Epithelial cell of proximal tubule (primary cell): ENCODE measurements at regions not wholly inside any gene's neighbourhood (a gene's known extent, or its start where the extent isn't known, plus 50 kb on each side); places are given as distances from the start of the nearest gene placed in this dataset.

Experiments
- DNase-seq: peaks from one replicate; pipeline ENCODE4 v3.0.0-alpha.2; 2011; ENCODE audit warnings: low read depth
- H3K4me3 ChIP-seq: 2 replicates; pipeline ENCODE4 v1.5.1; 2011; ENCODE audit warnings: low read depth, mild to moderate bottlenecking, low read length
- TF ChIP-seq, protein P1 (sequence below): conservative IDR thresholded peaks from 2 replicates; pipeline ENCODE4 v1.5.1; 2012; ENCODE audit warnings: low read depth, mild to moderate bottlenecking, low read length

DNA sequence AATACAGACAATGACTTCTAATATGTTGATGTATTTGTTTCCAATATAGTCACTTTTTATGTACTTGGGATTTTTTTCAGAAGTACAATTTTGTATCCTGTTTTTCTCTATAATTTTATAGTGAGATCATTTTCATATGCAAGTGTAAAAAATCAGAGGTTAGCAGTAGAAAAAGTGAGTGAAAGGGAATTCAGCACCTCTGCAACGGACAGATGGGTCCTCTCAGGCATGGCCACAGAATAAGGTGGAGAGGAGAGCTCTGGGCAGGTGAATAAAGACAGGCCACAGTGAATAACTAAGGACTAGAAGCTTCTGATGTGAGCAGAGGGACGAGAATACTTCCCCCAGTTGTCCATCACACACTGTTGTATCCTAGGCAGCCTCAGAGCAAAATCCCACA lies 210.1 kb upstream of the CNR1 start:
- TF ChIP-seq, protein P1, sequence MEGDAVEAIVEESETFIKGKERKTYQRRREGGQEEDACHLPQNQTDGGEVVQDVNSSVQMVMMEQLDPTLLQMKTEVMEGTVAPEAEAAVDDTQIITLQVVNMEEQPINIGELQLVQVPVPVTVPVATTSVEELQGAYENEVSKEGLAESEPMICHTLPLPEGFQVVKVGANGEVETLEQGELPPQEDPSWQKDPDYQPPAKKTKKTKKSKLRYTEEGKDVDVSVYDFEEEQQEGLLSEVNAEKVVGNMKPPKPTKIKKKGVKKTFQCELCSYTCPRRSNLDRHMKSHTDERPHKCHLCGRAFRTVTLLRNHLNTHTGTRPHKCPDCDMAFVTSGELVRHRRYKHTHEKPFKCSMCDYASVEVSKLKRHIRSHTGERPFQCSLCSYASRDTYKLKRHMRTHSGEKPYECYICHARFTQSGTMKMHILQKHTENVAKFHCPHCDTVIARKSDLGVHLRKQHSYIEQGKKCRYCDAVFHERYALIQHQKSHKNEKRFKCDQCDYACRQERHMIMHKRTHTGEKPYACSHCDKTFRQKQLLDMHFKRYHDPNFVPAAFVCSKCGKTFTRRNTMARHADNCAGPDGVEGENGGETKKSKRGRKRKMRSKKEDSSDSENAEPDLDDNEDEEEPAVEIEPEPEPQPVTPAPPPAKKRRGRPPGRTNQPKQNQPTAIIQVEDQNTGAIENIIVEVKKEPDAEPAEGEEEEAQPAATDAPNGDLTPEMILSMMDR, result no peak
- no peak for DNase-seq
- no peak overlapping the region for H3K4me3 ChIP-seq

DNA sequence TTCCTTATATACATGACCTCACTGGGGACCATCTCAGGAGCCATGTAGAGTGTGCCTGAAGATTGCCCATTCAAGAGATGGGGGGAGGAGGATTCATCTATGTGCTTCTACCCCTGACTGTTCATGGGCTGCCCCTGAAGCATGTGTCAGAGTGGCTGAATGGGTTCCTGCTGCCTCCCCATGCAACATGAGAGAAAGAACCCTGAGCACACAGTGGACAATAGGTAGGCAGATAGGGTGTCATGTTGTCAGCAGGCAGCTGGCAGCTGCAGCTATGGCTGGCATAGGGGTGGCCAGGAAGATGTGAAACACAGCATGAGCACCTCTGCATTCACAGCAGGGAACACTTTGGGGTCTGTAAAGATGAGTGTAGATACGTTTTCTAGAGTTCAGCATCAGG lies 208.4 kb upstream of the CNR1 start:
- TF ChIP-seq, protein P1, result no peak
- DNase-seq, result no peak

DNA sequence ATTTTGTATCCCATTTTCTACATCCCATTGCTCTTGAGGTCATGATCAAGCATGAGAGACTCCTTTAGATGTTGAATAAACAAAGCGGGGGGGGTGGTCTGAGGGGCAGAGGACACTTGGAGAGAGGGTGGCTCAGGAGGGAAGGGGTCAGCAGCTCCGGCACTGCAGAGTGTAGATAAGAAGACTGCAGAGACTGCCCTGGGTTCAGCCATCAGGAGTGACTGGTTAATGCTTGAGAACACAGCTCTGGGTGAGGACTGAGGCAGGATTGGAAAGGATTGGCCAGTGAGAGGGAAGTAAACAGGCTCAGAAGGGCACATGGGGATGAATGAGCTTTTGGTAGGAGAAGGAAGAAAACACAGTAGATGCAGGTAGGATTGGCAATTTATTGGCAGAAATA lies 205.3 kb upstream of the CNR1 start:
- TF ChIP-seq, protein P1, result no peak
- no peak for DNase-seq
- H3K4me3 ChIP-seq, result no peak overlapping the region

More for the DNA sequence above, 208.4 kb upstream of the CNR1 start:
- H3K4me3 ChIP-seq, result no peak overlapping the region

DNA sequence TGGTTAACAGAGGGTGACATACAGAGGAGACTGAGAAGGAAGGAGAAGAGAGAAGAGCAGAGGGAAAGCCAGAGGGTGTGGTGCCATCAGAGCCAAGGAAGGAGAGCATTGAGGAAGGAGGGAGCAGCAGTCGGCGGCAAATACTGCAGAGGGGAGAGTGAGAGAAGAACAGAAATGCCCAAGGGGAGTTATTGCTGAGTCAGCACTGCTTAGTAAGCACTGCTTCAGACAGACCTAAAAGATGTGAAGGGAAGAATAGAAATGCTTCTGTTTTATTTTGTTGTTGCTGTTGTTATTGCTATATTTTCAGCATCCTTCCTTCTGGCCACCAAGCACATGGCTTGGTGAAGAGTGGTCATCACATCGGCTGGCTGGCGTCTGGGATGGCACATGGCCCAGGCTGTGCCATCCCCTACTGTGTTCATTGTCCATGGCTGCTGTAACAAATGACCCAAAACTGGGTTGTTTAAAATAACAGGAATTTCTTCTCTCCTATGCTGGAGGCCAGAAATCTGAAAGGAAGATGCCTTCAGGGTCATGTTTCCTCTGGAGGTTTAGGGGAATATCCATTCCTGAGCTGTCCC lies 204.1 kb upstream of the CNR1 start:
- DNase-seq, result no peak
- no peak overlapping the region for H3K4me3 ChIP-seq
- TF ChIP-seq, protein P1, result no peak

DNA sequence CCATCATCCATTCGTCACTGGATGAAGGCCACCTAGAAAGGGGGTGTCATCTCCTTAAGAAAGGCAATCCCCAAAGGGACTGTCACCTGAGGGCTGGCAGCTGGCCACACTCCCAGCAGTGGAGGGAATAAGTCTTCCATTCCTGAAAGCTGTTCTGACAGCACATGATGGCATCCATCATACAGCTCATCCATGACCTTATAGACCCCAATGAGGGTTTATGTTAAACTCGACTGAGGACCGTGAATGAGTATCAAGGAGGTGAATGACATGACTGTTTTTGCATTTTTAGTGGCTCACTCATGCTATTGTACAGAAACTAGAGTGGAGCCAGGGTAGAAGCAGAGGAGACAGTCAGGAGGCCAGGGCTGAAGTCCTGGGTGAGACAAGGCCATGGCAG lies 203.1 kb upstream of the CNR1 start:
- TF ChIP-seq, protein P1, result no peak
- H3K4me3 ChIP-seq, result no peak overlapping the region
- no peak for DNase-seq

DNA sequence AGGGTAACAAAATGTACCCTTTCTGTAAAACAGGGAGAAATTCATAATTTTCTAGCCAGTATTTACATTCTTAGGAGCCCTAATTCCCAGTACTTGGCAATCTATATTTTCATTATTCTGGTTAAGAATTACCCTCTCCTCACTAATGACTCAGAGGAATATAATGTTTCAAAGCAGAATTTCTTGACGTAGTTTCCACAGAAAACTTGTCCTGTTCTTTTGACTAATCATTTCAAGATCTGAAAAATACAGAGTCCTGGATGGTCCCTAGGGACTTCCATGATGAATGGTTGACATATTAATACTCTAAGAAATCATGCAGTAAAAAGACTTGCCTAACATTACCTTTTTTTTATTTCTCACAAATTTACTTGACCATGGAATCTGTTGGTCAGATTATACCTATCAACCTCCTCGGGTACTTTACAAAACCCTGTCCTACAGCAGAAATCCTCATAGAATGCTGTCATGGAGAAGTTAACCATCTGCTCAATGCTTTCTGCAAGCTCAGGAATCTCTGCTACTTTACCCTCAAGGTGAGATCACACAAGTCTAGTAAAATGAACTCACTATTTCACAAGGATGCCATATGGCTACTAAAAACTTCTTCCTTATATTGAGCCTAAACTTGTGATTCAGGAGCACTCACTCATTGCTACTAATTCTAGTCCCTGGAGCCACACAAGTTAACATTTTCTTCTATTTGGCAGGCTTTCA lies 202.1 kb upstream of the CNR1 start:
- peak; percentile 85 for DNase-seq
- TF ChIP-seq, protein P1, result no peak
- no peak overlapping the region for H3K4me3 ChIP-seq

DNA sequence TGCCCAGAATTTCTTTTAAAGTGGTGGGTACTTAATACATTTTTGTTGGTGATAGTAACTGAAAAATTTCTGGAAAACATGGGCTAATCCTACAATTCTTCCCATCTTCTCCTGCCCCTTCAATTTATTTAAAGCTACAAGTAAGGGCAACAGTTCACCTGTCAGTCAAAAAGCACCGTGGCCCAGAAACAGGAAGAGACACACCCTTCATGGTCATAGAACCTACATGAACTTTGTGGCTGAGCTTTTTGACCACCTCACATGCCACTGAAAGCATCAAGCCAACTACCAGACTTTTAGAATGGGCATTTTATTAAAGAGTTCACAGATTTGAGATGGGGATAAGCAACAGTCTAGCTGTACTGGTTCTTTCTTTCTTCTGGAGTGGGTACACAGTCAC lies 201.1 kb upstream of the CNR1 start:
- no peak for DNase-seq
- TF ChIP-seq, protein P1, result no peak
- no peak overlapping the region for H3K4me3 ChIP-seq
